Glutamatergic neuron (in vitro differentiated cells): ENCODE measurements at regions not wholly inside any gene's neighbourhood (a gene's known extent, or its start where the extent isn't known, plus 50 kb on each side); places are given as distances from the start of the nearest gene placed in this dataset.

Experiments
- DNase-seq: peaks from one replicate; pipeline ENCODE4 v3.0.0; 2022
- H3K27ac Mint-ChIP-seq: one replicate; pipeline ENCODE4 v1.8.0; 2020; ENCODE audit warnings: mild to moderate bottlenecking, mixed read lengths, inconsistent platforms; ENCODE audit not compliant: unreplicated experiment
- H3K27me3 Mint-ChIP-seq: one replicate; pipeline ENCODE4 v1.8.0; 2020; ENCODE audit warnings: mild to moderate bottlenecking, moderate library complexity, mixed read lengths, inconsistent platforms; ENCODE audit not compliant: unreplicated experiment
- H3K36me3 Mint-ChIP-seq: one replicate; pipeline ENCODE4 v1.8.0; 2020; ENCODE audit warnings: mild to moderate bottlenecking, mixed read lengths, inconsistent platforms; ENCODE audit not compliant: unreplicated experiment
- H3K4me1 Mint-ChIP-seq: one replicate; pipeline ENCODE4 v1.8.0; 2020; ENCODE audit warnings: mild to moderate bottlenecking, low read depth, mixed read lengths, inconsistent platforms; ENCODE audit not compliant: unreplicated experiment
- H3K4me3 Mint-ChIP-seq: one replicate; pipeline ENCODE4 v1.8.0; 2020; ENCODE audit warnings: mild to moderate bottlenecking, mixed read lengths, inconsistent platforms; ENCODE audit not compliant: unreplicated experiment
- H3K9me3 Mint-ChIP-seq: one replicate; pipeline ENCODE4 v1.8.0; 2020; ENCODE audit warnings: mild to moderate bottlenecking, moderate library complexity, mixed read lengths, inconsistent platforms; ENCODE audit not compliant: unreplicated experiment
- TF ChIP-seq, protein P1 (sequence below): fragments of 200-600 bp; sonication (generic); IDR thresholded peaks from one replicate; pipeline ENCODE4 v1.5.0; 2021; ENCODE audit not compliant: partially characterized antibody, unreplicated experiment

DNA sequence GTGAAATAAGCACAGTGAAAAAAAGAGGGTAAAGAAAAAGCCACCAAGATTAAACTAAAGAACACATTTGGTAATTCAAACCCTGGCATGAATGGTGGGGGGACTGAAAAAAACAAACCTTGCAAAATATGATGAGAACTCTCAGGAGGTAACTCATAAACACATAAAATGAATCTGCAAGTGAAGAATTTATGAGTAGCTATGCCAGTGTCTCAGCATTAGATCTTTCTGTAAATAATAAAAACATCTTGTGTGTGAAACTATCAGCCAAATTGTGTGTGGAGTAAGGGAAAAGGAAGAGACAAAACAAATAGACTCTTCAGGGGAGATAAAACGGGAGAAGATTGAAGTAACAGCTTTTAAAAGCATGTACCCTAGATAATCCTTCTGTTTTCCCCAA, 129.6 kb upstream of the SPEF2 start:
- Mint-ChIP-seq H3K9me3 (no peaks in the 10 kb centered on the region), H3K27ac (no peak overlapping the region), H3K4me3 (no peak overlapping the region), H3K27me3 (no peaks in the 10 kb centered on the region), H3K4me1 (peaks cover 2% of the 10 kb centered on the region), H3K36me3 (no peaks in the 10 kb centered on the region)
- TF ChIP-seq, protein P1, sequence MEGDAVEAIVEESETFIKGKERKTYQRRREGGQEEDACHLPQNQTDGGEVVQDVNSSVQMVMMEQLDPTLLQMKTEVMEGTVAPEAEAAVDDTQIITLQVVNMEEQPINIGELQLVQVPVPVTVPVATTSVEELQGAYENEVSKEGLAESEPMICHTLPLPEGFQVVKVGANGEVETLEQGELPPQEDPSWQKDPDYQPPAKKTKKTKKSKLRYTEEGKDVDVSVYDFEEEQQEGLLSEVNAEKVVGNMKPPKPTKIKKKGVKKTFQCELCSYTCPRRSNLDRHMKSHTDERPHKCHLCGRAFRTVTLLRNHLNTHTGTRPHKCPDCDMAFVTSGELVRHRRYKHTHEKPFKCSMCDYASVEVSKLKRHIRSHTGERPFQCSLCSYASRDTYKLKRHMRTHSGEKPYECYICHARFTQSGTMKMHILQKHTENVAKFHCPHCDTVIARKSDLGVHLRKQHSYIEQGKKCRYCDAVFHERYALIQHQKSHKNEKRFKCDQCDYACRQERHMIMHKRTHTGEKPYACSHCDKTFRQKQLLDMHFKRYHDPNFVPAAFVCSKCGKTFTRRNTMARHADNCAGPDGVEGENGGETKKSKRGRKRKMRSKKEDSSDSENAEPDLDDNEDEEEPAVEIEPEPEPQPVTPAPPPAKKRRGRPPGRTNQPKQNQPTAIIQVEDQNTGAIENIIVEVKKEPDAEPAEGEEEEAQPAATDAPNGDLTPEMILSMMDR, result no peak
- DNase-seq, result no peak

DNA sequence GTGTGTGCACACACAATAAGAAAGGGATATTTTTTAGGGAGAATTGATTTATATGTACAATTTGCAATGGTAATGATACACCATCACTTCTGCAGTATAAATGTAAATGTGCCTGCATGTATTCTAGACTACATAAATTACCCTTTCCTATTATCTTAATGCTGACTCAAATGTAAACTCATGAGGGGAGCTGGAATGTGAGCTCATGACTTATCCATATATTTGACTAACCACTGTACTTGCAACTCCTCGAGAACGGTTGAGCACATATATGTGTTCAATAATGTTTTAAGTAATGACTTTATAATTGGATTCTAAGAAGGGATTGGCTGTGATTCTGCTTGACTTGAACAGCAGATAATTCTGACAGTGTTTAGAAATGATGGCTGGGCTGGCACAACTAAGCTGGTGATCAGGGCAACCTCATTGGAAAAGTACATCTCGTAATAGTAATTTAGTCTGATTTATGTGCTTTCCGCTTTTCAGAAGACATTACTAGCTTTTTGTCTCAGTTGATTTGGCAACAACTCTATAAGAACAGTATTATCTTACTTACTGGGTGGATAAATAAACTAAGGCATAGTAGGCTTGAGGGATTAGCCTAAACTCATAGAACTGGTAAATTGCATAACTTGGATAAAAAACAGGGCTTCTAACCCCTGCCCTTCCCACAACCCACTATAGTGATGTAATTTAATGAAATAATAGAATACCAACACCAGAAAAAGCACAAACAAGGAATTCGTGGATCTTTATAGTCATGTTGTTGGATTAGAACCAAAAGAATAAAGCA, 130.2 kb upstream of the SPEF2 start:
- Mint-ChIP-seq H3K4me1 (peaks cover 2% of the 10 kb centered on the region), H3K27me3 (no peaks in the 10 kb centered on the region), H3K27ac (no peak overlapping the region), H3K36me3 (no peaks in the 10 kb centered on the region), H3K9me3 (no peaks in the 10 kb centered on the region), H3K4me3 (no peak overlapping the region)
- TF ChIP-seq, protein P1, result no peak
- no peak for DNase-seq

DNA sequence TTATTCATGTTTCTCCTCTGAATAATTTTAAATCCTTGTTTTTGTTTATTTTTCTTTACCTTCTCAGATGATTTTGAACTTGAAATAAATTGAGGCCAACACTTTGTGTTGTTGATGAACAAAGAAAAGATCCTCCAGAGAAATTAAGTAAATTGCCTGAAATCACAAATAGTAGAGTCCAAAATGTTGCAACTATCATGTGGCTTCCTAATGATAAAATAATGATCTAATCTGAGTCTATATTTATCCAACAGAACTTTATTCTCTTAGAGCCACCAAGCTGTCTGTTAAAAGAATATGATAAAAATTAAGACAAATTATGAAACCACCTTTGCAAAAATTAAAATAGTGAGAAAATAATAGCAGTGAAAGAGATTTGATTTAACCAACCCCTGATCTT, 132.2 kb upstream of the SPEF2 start:
- Mint-ChIP-seq H3K9me3 (no peaks in the 10 kb centered on the region), H3K4me1 (peaks cover 2% of the 10 kb centered on the region), H3K4me3 (no peak overlapping the region), H3K27me3 (no peaks in the 10 kb centered on the region), H3K27ac (no peak overlapping the region), H3K36me3 (no peaks in the 10 kb centered on the region)
- DNase-seq, result no peak
- TF ChIP-seq, protein P1, result no peak

GRCh38 chr5:35484241-35484640, 133.4 kb upstream of the SPEF2 start:
- DNase-seq, result no peak
- Mint-ChIP-seq H3K36me3 (no peaks in the 10 kb centered on the region), H3K9me3 (no peaks in the 10 kb centered on the region), H3K4me3 (no peak overlapping the region), H3K4me1 (peaks cover 2% of the 10 kb centered on the region), H3K27ac (no peak overlapping the region), H3K27me3 (no peaks in the 10 kb centered on the region)
- TF ChIP-seq, protein P1, result no peak

- no peak for DNase-seq
- Mint-ChIP-seq H3K4me3 (no peak overlapping the region), H3K27ac (no peak overlapping the region), H3K27me3 (no peaks in the 10 kb centered on the region), H3K36me3 (no peaks in the 10 kb centered on the region), H3K4me1 (peaks cover 2% of the 10 kb centered on the region), H3K9me3 (no peaks in the 10 kb centered on the region)
- TF ChIP-seq, protein P1, result no peak
Observed at GRCh38 chr5:35483780-35484179, 133.9 kb upstream of the SPEF2 start.
